ENCODE measurements at regions not wholly inside any gene's neighbourhood (a gene's known extent, or its start where the extent isn't known, plus 50 kb on each side); places are given as distances from the start of the nearest gene placed in this dataset.

GRCh38 chr22:46065691-46066454 is 84.5 kb upstream of the PPARA start:
- TF ChIP-seq, protein P1, sequence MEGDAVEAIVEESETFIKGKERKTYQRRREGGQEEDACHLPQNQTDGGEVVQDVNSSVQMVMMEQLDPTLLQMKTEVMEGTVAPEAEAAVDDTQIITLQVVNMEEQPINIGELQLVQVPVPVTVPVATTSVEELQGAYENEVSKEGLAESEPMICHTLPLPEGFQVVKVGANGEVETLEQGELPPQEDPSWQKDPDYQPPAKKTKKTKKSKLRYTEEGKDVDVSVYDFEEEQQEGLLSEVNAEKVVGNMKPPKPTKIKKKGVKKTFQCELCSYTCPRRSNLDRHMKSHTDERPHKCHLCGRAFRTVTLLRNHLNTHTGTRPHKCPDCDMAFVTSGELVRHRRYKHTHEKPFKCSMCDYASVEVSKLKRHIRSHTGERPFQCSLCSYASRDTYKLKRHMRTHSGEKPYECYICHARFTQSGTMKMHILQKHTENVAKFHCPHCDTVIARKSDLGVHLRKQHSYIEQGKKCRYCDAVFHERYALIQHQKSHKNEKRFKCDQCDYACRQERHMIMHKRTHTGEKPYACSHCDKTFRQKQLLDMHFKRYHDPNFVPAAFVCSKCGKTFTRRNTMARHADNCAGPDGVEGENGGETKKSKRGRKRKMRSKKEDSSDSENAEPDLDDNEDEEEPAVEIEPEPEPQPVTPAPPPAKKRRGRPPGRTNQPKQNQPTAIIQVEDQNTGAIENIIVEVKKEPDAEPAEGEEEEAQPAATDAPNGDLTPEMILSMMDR (conservative IDR thresholded peaks at IDR 0.05): no peak
- TF ChIP-seq ZFX (IDR thresholded peaks at IDR 0.05): no peak

All from C4-2B (cell line).